ENCODE measurements at regions not wholly inside any gene's neighbourhood (a gene's known extent, or its start where the extent isn't known, plus 50 kb on each side); places are given as distances from the start of the nearest gene placed in this dataset.

DNA sequence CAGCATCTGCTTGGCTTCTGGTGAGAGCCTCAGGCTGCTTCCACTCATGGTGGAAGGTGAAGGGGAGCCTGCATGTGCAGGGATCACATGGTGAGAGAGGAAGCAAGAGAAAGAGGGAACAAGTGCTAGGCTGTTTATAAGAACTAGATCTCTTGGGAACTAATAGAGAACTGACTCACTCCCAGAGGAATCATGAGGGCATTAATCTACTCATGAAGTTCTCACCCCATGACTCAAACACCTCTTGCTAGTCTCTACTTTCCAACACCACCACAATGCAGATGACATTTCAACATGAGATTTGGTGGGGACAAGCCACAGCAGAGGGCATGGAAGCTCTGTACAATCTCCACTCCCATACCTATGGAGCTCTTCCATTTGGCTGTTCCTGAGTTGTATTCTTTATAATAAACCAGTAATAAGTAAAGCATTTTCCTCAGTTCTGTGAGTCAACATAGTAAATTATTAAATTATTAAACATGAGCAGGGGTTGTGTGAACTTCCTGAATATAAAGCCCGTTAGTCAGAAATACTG, 524.1 kb upstream of the NRSN1 start:
- no peaks in the 10 kb centered on the region for H3K36me3 ChIP-seq
- TF ChIP-seq, protein P1, sequence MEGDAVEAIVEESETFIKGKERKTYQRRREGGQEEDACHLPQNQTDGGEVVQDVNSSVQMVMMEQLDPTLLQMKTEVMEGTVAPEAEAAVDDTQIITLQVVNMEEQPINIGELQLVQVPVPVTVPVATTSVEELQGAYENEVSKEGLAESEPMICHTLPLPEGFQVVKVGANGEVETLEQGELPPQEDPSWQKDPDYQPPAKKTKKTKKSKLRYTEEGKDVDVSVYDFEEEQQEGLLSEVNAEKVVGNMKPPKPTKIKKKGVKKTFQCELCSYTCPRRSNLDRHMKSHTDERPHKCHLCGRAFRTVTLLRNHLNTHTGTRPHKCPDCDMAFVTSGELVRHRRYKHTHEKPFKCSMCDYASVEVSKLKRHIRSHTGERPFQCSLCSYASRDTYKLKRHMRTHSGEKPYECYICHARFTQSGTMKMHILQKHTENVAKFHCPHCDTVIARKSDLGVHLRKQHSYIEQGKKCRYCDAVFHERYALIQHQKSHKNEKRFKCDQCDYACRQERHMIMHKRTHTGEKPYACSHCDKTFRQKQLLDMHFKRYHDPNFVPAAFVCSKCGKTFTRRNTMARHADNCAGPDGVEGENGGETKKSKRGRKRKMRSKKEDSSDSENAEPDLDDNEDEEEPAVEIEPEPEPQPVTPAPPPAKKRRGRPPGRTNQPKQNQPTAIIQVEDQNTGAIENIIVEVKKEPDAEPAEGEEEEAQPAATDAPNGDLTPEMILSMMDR (IDR thresholded peaks at IDR 0.05; ENCODE audit: low read depth, low read length), result no peak
- H3K4me1 ChIP-seq, result no peaks in the 10 kb centered on the region
- DNase-seq, result no peak
- no peaks in the 10 kb centered on the region for H3K9me3 ChIP-seq
- no peak overlapping the region for H3K4me3 ChIP-seq (ENCODE audit: low read depth, low read length)
- no peaks in the 10 kb centered on the region for H3K27me3 ChIP-seq

DNA sequence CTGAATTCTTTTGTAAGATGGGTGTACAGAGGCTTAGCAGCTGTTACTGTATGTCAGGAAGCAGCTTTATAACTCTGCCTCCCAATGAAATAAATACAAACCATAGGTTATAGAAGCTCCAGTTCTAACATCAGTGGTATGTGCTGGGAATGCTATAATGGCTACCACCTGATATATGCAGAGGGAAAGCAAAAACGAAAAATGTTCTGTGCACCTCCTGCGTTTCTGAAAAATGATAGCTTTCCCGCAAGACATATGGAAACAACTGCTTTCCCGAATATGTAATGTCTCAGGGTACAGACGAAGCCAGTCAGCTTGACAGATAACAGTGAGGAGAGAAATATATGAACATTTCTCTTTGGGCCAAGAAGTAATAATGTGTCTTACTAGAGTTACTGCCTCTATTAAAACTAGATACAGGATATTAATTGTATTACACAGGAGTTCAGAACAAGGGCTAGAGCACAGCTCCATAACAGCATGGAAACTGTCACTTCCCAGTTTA, 517.0 kb upstream of the NRSN1 start:
- Histone ChIP-seq H3K36me3 (no peaks in the 10 kb centered on the region), H3K4me1 (peaks cover 12% of the 10 kb centered on the region), H3K9me3 (no peaks in the 10 kb centered on the region), H3K27me3 (no peaks in the 10 kb centered on the region), H3K4me3 (ENCODE audit: low read depth, low read length) (no peak overlapping the region)
- no peak for DNase-seq
- TF ChIP-seq, protein P1 (IDR thresholded peaks at IDR 0.05; ENCODE audit: low read depth, low read length), result no peak

DNA sequence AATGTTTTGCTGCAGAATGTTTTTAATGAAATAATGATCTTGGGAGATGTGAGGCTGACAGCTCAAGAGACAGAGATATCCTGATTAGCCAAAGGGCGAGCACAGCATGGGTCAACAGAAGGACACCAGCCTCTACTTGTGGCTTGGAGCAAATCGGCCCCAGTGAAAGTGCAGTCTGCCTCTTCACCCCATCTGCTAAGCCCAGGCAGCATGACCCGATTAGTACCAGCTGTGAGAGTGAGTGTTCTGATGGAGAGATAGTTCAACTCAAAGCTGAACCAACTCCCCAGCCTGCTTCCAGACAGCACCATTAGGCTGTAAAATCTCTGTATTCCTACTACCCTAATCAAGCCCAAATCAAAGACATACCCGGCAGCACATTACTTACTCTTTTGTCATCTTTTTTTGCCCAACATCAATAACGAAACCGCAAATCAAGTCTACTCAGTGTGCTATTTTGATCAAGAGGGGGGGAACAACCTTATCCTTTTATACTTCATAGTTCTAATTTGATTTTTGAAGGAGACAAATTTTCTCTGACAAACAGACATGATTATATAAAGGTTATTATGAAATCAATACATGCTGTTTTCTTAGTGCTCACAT, 514.1 kb upstream of the NRSN1 start:
- peaks cover 12% of the 10 kb centered on the region for H3K4me1 ChIP-seq
- no peaks in the 10 kb centered on the region for H3K36me3 ChIP-seq
- 0 out of 2 replicates have a peak overlapping the region, but pooled peaks have one; percentile 6 for H3K4me3 ChIP-seq (ENCODE audit: low read depth, low read length)
- H3K9me3 ChIP-seq, result no peaks in the 10 kb centered on the region
- DNase-seq, result peak; percentile 74
- H3K27me3 ChIP-seq, result no peaks in the 10 kb centered on the region
- TF ChIP-seq, protein P1 (IDR thresholded peaks at IDR 0.05; ENCODE audit: low read depth, low read length), result no peak

DNA sequence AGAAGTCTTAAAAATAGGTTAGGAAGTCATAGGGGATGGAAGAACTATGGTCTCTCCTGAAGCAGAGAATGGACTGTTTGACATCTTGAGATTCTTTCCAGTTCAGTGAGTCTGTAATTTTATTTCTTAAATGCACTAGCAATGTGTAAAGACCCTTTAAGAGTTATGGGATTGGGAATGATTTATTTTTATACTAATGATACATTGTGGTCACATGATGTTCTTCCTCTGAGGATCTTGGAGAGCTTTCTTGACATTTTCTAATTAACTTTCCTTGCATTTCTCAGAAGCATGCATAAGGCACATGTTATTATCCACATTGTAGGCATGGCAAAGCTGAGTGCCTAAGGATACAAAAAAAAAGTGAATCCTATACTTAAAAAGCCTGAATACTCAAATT, 507.6 kb upstream of the NRSN1 start:
- TF ChIP-seq, protein P1 (IDR thresholded peaks at IDR 0.05; ENCODE audit: low read depth, low read length), result no peak
- Histone ChIP-seq H3K4me1 (no peaks in the 10 kb centered on the region), H3K9me3 (no peaks in the 10 kb centered on the region), H3K27me3 (no peaks in the 10 kb centered on the region), H3K4me3 (ENCODE audit: low read depth, low read length) (no peak overlapping the region), H3K36me3 (no peaks in the 10 kb centered on the region)
- no peak for DNase-seq

DNA sequence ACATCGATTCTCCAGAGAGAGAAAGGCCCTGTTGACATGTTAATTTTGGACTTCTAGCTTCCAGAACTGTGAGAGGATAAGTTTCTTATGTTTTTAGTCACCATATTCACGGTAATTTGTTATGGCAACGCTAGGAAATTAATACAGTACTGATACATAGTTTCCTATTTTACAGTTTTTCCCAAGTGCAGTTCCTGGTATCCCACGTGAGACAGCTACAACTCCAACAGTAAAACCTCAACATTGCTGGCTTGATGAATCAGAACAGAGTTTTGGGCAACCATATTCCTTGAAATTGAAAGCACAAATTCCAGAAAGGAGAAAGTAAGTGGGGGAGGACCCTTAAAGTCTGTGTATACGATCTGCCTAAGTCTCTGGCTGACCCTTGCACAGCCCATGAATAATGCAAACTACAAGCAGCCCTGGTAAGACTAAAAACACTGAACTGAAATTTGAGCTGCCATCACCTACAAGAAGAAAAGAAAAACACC, 505.1 kb upstream of the NRSN1 start:
- Histone ChIP-seq H3K4me1 (no peaks in the 10 kb centered on the region; the same call in 1 of the 2 replicates), H3K36me3 (no peaks in the 10 kb centered on the region), H3K27me3 (no peaks in the 10 kb centered on the region), H3K9me3 (no peaks in the 10 kb centered on the region), H3K4me3 (ENCODE audit: low read depth, low read length) (no peak overlapping the region)
- TF ChIP-seq, protein P1 (IDR thresholded peaks at IDR 0.05; ENCODE audit: low read depth, low read length), result no peak
- DNase-seq, result no peak
